ENCODE measurements at regions not wholly inside any gene's neighbourhood (a gene's known extent, or its start where the extent isn't known, plus 50 kb on each side); places are given as distances from the start of the nearest gene placed in this dataset.
"Not testable (repeated sequence)": the region's sequence is repeated elsewhere in the genome, so short reads cannot be mapped to it uniquely, and the experiment has no call there.

GRCh38 chr15:85255502-85255901, 124.9 kb upstream of the AKAP13 start:
- not testable (repeated sequence) for H3K27ac Mint-ChIP-seq (ENCODE audit: low read depth); H3K9me3 Mint-ChIP-seq; H3K4me1 Mint-ChIP-seq; ATAC-seq (replicated peaks; ENCODE audit: extremely low read depth, poor library complexity, severe bottlenecking); H3K27me3 Mint-ChIP-seq; H3K4me3 Mint-ChIP-seq; DNase-seq (ENCODE audit: low spot score in 2 of 2); H3K36me3 Mint-ChIP-seq (ENCODE audit: insufficient read depth)

GRCh38 chr15:85256009-85256997, 124.1 kb upstream of the AKAP13 start:
- DNase-seq (ENCODE audit: low spot score in 2 of 2); H3K27me3 Mint-ChIP-seq; ATAC-seq (replicated peaks; ENCODE audit: extremely low read depth, poor library complexity, severe bottlenecking); H3K27ac Mint-ChIP-seq (ENCODE audit: low read depth); H3K36me3 Mint-ChIP-seq (ENCODE audit: insufficient read depth); H3K9me3 Mint-ChIP-seq; H3K4me3 Mint-ChIP-seq; H3K4me1 Mint-ChIP-seq: not testable (repeated sequence)

DNA sequence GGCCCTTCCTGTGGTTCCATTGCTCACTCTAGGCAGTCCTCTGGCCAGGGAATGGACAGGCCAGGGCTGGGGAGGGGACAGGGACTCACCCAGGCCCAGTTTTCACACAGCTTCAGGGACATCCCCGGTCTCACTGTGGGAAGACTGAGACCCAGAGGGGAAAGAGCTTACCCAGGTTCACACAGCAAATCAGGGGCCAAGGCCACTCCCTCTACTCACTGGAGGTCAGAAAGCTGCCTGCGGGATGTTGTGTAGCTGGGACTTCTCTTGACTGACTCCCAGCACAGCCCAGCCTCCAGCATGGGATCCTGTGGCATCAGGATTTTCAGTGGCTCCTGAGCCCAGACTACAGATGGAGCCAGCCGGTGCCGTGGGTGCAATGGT, 122.3 kb upstream of the AKAP13 start:
- not testable (repeated sequence) for ATAC-seq (replicated peaks; ENCODE audit: extremely low read depth, poor library complexity, severe bottlenecking); H3K4me3 Mint-ChIP-seq; H3K9me3 Mint-ChIP-seq; H3K36me3 Mint-ChIP-seq (ENCODE audit: insufficient read depth); H3K27ac Mint-ChIP-seq (ENCODE audit: low read depth); H3K27me3 Mint-ChIP-seq; DNase-seq (ENCODE audit: low spot score in 2 of 2); H3K4me1 Mint-ChIP-seq

DNA sequence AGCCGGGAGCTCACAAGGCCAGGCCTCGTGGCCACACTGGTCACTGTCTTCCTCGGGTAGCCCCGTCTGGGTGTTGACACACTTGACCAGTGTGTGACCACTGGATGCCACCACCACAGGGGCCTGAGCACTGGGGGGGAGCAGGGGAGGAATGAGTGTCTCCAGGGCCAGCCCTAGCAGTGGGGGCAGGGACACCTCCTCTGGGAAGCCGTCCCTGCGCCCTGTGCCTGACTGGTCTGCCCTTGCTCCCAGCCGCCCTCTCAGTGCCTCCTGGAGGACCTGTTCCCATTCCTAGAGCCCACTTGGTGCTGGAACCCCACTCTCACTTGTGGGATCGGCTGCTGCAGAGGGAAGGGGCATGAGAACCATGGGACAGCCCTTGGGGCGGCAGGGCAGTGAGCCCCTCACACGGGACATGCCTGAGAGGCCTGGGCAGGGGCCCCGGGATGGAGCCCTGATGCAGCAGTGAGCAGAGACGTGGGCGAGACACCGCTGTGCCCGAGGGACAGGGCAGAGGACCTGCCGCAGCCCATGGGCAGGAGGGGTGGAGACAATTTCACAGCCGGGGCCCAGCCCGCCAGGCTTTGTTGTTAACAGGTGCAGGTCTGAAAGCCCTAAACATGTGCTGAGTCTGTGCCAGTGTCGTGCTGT, 121.7 kb upstream of the AKAP13 start:
- not testable (repeated sequence) for H3K9me3 Mint-ChIP-seq; H3K36me3 Mint-ChIP-seq (ENCODE audit: insufficient read depth); ATAC-seq (replicated peaks; ENCODE audit: extremely low read depth, poor library complexity, severe bottlenecking); DNase-seq (ENCODE audit: low spot score in 2 of 2); H3K27ac Mint-ChIP-seq (ENCODE audit: low read depth); H3K4me1 Mint-ChIP-seq; H3K4me3 Mint-ChIP-seq; H3K27me3 Mint-ChIP-seq

DNA sequence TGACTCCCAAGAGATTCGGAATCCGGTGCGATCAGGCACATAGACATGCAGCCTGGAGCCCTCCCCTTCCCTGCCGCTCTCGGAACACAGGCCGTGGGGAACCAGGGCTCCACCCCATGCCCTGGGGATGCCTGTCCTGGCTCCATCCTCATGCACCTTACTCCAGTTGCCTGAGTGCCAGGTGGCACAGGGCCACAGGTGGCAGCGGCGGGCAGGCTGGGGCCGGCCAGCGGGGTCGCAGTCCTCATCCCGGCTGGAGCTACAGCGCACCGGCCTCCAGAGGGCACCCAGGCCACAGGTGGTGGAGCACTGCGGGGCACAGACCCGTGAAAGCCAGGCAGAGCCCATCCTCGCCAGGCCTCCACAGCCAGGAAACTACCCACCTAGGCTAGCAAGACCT, 119.9 kb upstream of the AKAP13 start:
- not testable (repeated sequence) for H3K36me3 Mint-ChIP-seq (ENCODE audit: insufficient read depth); H3K4me3 Mint-ChIP-seq; ATAC-seq (replicated peaks; ENCODE audit: extremely low read depth, poor library complexity, severe bottlenecking); H3K9me3 Mint-ChIP-seq; H3K4me1 Mint-ChIP-seq; DNase-seq (ENCODE audit: low spot score in 2 of 2); H3K27ac Mint-ChIP-seq (ENCODE audit: low read depth); H3K27me3 Mint-ChIP-seq

GRCh38 chr15:85262461-85263055, 117.8 kb upstream of the AKAP13 start:
- not testable (repeated sequence) for H3K4me1 Mint-ChIP-seq; H3K9me3 Mint-ChIP-seq; H3K36me3 Mint-ChIP-seq (ENCODE audit: insufficient read depth); ATAC-seq (replicated peaks; ENCODE audit: extremely low read depth, poor library complexity, severe bottlenecking); DNase-seq (ENCODE audit: low spot score in 2 of 2); H3K27ac Mint-ChIP-seq (ENCODE audit: low read depth); H3K4me3 Mint-ChIP-seq; H3K27me3 Mint-ChIP-seq

DNA sequence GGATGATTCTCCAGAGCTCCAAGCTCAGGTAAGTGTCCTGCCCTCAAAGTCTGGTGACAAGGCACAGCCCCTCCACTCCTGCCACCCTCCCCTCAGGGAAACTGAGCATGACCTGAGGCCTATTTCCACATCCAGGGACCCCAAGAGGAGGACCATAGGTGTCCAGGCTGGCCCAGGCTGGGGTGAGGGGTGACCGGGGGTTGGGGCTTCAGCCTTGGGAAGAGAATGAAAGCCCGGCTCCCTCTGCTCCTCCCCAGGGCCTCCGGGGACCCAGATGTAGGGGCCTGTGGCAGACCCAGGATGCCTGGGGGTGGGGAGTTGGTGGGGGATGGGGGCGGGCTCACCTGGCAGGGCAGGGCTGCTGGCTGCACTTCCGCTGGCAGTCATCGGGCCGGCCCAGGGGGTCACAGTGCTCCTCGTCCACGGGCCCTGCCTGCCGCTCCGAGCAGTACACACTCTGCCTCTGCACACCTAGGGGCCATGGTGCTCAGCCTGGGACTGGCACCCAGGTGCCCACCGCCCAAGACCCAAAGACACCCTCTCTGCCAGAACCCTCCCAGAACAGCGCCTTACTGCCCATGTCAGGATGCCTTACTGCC, 116.5 kb upstream of the AKAP13 start:
- not testable (repeated sequence) for H3K27me3 Mint-ChIP-seq; H3K9me3 Mint-ChIP-seq; H3K27ac Mint-ChIP-seq (ENCODE audit: low read depth); DNase-seq (ENCODE audit: low spot score in 2 of 2); ATAC-seq (replicated peaks; ENCODE audit: extremely low read depth, poor library complexity, severe bottlenecking); H3K36me3 Mint-ChIP-seq (ENCODE audit: insufficient read depth); H3K4me1 Mint-ChIP-seq; H3K4me3 Mint-ChIP-seq

GRCh38 chr15:85264614-85265190, 115.7 kb upstream of the AKAP13 start:
- ATAC-seq (replicated peaks; ENCODE audit: extremely low read depth, poor library complexity, severe bottlenecking); H3K9me3 Mint-ChIP-seq; H3K36me3 Mint-ChIP-seq (ENCODE audit: insufficient read depth): not testable (repeated sequence)

DNA sequence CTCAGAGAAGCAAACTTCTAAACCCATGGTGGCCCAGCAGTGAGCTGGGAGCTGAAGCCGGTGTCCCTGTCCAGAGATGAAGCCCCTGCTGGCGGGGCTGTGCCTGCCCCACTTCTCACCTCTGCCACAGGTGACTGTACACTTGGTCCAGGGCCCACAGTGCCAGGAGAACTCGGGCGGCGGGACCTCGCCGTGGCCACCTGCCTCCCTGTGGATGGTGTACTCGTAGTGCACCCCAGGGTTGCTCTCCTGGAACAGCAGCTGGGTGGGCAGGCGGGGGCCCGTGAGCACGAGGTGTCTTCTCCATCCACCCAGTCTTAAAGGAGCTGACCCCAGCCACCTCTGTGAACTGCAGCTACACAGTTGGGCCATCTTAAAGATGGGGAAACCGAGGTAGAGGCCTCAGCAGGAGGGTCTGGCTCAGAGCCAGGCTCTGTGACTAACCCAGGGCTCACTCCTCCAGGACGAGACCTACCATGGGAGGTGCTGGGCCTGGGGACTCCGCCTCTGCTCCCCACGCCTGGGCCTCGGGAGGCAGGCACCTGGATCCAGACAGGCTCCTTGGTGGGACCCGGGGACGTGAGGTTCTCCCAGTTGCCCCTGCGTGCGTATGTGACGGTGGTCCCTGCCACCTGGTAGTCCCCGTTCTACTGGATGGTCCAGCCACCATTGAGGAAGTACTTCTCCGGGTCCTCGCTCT, 113.1 kb upstream of the AKAP13 start:
- not testable (repeated sequence) for H3K4me1 Mint-ChIP-seq; H3K36me3 Mint-ChIP-seq (ENCODE audit: insufficient read depth); H3K9me3 Mint-ChIP-seq; H3K27ac Mint-ChIP-seq (ENCODE audit: low read depth); DNase-seq (ENCODE audit: low spot score in 2 of 2); H3K4me3 Mint-ChIP-seq; H3K27me3 Mint-ChIP-seq; ATAC-seq (replicated peaks; ENCODE audit: extremely low read depth, poor library complexity, severe bottlenecking)

More at GRCh38 chr15:85264614-85265190, 115.7 kb upstream of the AKAP13 start:
- H3K4me1 Mint-ChIP-seq; H3K27ac Mint-ChIP-seq (ENCODE audit: low read depth); H3K4me3 Mint-ChIP-seq; DNase-seq (ENCODE audit: low spot score in 2 of 2); H3K27me3 Mint-ChIP-seq: not testable (repeated sequence)

GRCh38 chr15:85274315-85275050, 105.9 kb upstream of the AKAP13 start:
- no peak overlapping the region for H3K4me3 Mint-ChIP-seq

DNA sequence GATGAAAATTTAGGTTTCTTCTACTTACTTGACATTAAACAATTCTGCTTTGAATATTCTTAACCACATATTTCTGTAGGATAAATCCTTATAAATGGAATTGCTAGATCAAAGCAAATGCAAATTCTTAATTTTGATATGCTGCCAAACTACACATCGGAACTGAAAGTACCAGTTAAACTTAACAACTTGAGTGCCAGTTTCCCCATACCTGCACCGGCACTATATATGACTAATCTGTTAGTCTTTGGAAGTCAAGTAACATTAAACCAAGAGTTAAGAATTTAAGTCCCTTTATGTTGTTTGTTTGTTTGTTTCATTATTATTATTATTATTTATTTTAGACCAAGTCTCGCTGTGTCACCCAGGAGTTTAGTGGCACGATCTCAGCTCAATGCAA, 103.9 kb upstream of the AKAP13 start:
- H3K9me3 Mint-ChIP-seq: no peaks in the 10 kb centered on the region

More at GRCh38 chr15:85274315-85275050, 105.9 kb upstream of the AKAP13 start:
- Mint-ChIP-seq H3K27me3 (peaks cover 7% of the 10 kb centered on the region), H3K36me3 (ENCODE audit: insufficient read depth) (peaks cover 1% of the 10 kb centered on the region), H3K9me3 (no peaks in the 10 kb centered on the region), H3K27ac (ENCODE audit: low read depth) (no peak overlapping the region), H3K4me1 (no peaks in the 10 kb centered on the region)
- no peak for ATAC-seq (replicated peaks; ENCODE audit: extremely low read depth, poor library complexity, severe bottlenecking)
- no peak for DNase-seq (ENCODE audit: low spot score in 2 of 2)

More for the DNA sequence above, 103.9 kb upstream of the AKAP13 start:
- no peaks in the 10 kb centered on the region for H3K4me1 Mint-ChIP-seq
- no peak overlapping the region for H3K27ac Mint-ChIP-seq (ENCODE audit: low read depth)
- DNase-seq (ENCODE audit: low spot score in 2 of 2) (no peak), ATAC-seq (replicated peaks; ENCODE audit: extremely low read depth, poor library complexity, severe bottlenecking) (no peak)
- H3K27me3 Mint-ChIP-seq: peaks cover 16% of the 10 kb centered on the region
- H3K36me3 Mint-ChIP-seq (ENCODE audit: insufficient read depth): peaks cover 1% of the 10 kb centered on the region
- no peak overlapping the region for H3K4me3 Mint-ChIP-seq

All from central memory CD8-positive, alpha-beta T cell (primary cell).